Upper lobe of left lung (tissue), 4 donors: ENCODE measurements at regions not wholly inside any gene's neighbourhood (a gene's known extent, or its start where the extent isn't known, plus 50 kb on each side); places are given as distances from the start of the nearest gene placed in this dataset.

Experiments
- EP300 ChIP-seq, 4 donors: sonication (generic); formaldehyde crosslinking; IDR thresholded peaks; one replicate each; pipeline ENCODE4 v1.5.1; 2017; ENCODE audit warnings: antibody characterized with exemption in 4 of 4, control low read depth in 2 of 4
- POLR2A ChIP-seq, 4 donors: fragments of 450-650 bp; IDR thresholded peaks; one replicate each; pipeline ENCODE4 v1.5.1; 2016 to 2017; ENCODE audit warnings: antibody characterized with exemption in 4 of 4, mild to moderate bottlenecking in 2 of 4

GRCh38 chr1:60894130-60894529 is 188.2 kb upstream of the NFIA start:
- TF ChIP-seq EP300 (IDR thresholded peaks at IDR 0.05) (no peak), POLR2A (IDR thresholded peaks at IDR 0.05) (no peak)
